ENCODE measurements at regions not wholly inside any gene's neighbourhood (a gene's known extent, or its start where the extent isn't known, plus 50 kb on each side); places are given as distances from the start of the nearest gene placed in this dataset.

DNA sequence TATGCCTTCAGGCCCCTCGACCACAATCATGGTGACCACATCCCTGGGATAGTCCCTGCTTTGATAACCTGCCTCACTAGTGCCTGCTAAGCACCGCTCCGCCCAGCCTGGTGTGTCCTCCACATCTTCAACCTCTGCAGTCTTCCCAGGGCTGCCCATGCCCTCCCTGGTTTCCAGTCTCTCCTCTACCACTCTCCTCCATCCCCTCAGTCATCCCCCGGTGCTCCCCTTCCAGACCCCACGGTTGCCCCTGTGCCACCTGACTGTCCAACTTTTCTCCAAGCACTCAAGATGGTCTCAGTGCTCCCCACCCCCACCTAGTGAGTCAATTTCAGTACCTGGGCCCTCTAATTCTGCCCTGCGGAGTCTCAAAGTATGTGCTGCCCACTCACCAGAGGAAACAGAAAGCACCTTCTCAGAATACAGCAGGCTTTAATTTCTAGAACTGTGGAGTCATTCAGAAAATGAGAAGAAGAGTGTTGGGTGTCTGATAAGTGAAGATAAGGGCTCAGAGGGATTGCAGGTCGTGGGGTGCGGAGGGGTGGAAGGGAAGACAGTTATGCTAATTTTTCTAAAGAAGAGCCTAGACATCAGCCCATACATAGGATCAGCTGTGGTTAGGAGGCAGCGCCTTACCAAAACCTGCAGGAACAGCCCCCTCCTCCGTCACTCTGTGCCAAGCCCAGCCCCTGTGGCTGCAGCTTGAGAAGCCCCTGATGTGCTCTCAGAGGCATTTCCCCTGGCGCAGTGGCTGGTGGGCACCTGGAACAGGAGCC lies 53.6 kb upstream of the CAB39 start:
- TF ChIP-seq, protein P1, sequence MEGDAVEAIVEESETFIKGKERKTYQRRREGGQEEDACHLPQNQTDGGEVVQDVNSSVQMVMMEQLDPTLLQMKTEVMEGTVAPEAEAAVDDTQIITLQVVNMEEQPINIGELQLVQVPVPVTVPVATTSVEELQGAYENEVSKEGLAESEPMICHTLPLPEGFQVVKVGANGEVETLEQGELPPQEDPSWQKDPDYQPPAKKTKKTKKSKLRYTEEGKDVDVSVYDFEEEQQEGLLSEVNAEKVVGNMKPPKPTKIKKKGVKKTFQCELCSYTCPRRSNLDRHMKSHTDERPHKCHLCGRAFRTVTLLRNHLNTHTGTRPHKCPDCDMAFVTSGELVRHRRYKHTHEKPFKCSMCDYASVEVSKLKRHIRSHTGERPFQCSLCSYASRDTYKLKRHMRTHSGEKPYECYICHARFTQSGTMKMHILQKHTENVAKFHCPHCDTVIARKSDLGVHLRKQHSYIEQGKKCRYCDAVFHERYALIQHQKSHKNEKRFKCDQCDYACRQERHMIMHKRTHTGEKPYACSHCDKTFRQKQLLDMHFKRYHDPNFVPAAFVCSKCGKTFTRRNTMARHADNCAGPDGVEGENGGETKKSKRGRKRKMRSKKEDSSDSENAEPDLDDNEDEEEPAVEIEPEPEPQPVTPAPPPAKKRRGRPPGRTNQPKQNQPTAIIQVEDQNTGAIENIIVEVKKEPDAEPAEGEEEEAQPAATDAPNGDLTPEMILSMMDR (conservative IDR thresholded peaks at IDR 0.05; ENCODE audit: low read length) = no peak
- no peak for TF ChIP-seq EZH2phosphoT487 (IDR thresholded peaks at IDR 0.05; ENCODE audit: borderline replicate concordance, low read depth, low read length)
